HG02852 (cell line): ENCODE measurements at regions not wholly inside any gene's neighbourhood (a gene's known extent, or its start where the extent isn't known, plus 50 kb on each side); places are given as distances from the start of the nearest gene placed in this dataset.
"Not testable (repeated sequence)": the region's sequence is repeated elsewhere in the genome, so short reads cannot be mapped to it uniquely, and the experiment has no call there.

ENCODE experiments used
- ATAC-seq: cut with Tn5 transposase; IDR thresholded peaks from one replicate; pipeline ENCODE4 v1.9.1; 2021; ENCODE audit warnings: mild to moderate bottlenecking, moderate library complexity; ENCODE audit not compliant: unreplicated experiment

GRCh38 chr4:83732114-83732635 lies 196.3 kb downstream of the GPAT3 start:
- no peak for ATAC-seq

- ATAC-seq: no peak
Observed at GRCh38 chr4:83731609-83732008, 195.7 kb downstream of the GPAT3 start.

GRCh38 chr4:83730958-83731357 lies 195.1 kb downstream of the GPAT3 start:
- not testable (repeated sequence) for ATAC-seq

- ATAC-seq: no peak
Observed at GRCh38 chr4:83728191-83728590, 192.3 kb downstream of the GPAT3 start.

- no peak for ATAC-seq
Observed at GRCh38 chr4:83725336-83726085, 189.6 kb downstream of the GPAT3 start.

- ATAC-seq: no peak
Observed at GRCh38 chr4:83724485-83725335, 188.8 kb downstream of the GPAT3 start.

DNA sequence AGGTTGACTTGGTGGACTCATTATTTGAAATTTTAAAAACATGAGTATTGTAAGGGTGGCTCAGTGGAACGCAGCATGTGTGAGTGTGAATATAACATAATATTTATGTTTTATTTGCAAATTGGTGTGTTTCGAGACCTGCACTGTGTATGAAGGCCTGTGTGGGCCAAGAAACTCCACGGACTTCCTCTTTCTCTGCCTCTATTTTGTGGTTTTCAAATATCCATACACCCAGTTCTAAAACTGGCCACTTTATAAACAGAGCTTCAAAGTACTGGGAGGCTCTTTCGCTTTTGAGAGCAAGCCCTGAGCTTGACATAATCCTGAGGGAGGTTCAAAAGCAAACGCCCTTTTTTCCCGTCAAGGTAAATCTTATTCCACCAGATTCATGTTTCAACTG lies 187.7 kb downstream of the GPAT3 start:
- no peak for ATAC-seq

DNA sequence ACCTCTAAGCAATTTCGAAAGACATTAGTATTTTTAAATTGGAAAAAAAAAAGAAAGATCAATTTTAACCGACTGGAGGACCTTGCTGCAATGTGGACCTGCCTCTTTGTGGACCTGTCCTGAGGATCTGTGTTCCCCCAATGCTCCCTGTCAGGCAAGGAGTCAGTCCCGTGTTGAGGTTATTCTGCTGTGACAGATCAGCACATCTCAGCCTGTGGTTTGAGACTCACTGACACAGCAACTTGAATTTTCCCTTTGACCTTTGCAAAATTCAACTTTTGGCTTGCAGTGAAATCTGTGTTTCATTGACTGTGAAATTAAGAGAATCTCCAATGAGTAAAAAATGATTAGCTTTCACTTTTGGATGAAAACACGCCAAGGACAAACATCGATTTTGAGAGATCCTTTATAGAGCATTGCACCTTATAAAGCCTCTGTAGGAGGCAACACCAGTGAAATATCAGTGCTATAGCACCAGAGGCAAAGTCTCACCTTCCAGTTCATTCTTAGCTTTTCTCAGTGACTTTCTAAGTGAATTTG lies 186.9 kb downstream of the GPAT3 start:
- no peak for ATAC-seq

DNA sequence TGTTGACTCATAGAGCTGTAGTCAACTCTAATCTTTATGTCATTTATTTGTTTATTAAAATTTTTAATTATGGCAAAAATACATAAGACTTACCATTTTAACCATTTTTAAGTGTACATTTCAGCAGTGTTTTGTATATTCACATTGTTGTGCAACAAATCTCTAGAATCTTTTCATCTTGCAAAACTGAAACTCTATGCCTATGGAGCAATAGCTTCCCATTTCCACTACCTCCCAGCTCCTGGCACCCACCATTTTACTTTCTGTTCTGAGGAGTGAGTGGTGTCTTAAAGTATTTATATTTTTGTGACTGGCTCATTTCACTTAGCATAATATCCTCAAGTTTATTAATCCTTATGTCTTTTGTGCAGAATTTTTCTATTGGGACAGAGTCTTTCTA lies 181.0 kb downstream of the GPAT3 start:
- no peak for ATAC-seq

GRCh38 chr4:83712890-83713289 lies 177.0 kb downstream of the GPAT3 start:
- ATAC-seq: no peak

GRCh38 chr4:83709627-83710026 lies 173.7 kb downstream of the GPAT3 start:
- no peak for ATAC-seq

DNA sequence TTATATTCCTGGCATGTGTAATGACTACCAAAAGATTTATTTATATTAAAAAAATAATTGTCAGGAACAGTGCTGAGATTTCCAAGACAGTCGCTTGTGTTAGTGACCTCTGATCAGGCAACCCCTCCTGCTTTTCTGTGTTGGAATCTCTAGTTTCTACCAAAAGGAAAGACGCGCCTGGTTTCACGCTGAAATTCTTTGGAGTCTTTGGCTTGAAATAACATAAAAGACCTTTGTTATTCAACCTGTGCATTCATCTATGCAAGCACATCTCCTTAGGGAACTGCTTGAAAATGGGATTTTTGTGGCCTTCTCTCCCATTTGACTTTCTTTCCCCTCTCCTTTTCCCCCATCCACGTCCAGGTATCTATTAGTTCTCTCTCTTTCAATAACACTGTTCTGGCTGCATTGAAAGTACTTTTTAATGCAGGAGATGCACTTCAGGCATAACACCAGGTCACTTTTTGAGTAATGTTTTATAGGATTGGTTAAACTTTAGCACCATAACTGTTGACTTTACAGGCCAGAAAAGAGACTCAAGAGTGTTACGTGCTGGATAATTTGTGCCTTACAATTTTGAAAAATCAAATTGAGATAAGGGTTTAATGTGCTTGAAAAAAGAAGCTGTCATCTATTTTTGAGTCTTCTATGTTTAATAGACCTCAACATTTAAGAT lies 172.7 kb downstream of the GPAT3 start:
- no peak for ATAC-seq

DNA sequence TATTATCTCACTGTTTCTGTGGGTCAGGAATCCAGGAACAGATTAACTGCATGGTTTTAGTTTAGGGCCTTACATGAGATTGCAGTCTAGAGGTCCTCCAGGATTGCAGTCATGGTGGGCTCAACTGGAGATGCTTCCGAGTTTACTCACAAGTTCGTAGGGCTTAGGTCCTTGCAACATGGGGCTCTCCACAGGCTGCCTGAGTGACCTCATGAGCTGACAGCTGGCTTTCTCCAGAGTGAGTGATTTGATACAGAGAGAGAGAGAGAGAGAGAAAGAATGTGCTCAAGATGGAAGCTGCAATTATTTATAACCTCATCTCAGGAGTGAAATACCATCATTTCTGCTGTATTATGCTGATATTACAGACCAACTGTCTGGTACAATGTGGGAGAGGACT lies 168.9 kb downstream of the GPAT3 start:
- ATAC-seq: no peak

GRCh38 chr4:83703752-83704151 lies 167.8 kb downstream of the GPAT3 start:
- no peak for ATAC-seq

- ATAC-seq: no peak
Observed at GRCh38 chr4:83701041-83701440, 165.1 kb downstream of the GPAT3 start.

DNA sequence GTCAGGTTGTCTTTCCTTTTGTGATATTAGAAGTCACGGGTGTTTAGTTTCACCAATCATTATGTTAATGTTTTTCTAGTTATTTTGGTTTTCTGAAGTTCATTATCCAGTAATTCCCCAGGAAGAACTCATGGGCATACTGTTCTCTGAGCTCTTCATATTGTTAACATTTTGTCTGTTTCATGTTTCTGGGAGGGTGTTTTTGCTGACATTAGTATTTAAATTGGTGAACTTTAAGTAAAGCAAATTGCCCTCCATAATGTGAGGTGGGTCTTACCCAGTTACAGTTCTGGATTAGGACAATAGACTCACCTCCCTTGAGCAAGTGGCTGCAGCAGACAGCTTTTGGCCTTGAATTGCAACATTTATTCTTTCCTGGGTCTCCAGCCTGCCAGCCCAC lies 163.4 kb downstream of the GPAT3 start:
- ATAC-seq: no peak

DNA sequence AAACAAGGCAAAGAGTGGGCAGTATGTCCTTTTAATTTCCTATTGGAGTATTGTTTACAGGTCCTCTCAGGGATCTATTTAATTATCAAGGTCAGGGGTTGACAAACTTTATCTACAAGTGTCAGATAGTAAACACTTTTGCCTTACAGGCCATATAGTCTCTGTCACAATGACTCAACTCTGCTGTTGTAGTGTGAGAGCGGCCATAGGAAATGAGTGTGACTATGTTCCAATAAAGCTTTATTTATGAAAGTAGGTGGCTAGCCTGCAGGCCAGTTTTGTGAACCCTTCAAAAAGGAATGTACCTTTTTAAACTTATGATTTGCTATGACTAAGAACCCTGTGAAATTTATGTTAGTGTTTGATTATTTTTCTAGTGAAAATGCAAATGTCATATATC lies 156.1 kb downstream of the GPAT3 start:
- ATAC-seq: no peak

DNA sequence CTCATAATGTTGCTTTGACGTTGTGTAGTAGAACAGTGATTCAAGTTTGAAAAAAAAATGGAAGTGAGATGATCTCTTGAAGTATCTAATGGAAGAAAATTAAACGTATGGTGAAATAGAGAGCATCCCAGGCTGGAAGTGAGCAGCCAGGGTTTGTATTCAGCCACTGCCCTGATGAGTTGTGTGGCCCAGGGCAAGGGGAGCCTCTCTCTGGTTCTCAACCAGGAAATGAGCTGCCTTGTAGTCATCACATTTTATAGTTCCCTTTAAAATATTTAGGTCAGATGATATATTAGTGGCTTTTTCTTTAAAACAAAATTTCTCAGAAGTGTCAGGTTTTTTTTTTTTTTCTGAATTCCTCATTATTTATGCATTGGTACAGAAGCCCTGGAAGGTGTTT lies 150.3 kb downstream of the GPAT3 start:
- no peak for ATAC-seq

- ATAC-seq: no peak
Observed at GRCh38 chr4:83679692-83680091, 143.8 kb downstream of the GPAT3 start.

DNA sequence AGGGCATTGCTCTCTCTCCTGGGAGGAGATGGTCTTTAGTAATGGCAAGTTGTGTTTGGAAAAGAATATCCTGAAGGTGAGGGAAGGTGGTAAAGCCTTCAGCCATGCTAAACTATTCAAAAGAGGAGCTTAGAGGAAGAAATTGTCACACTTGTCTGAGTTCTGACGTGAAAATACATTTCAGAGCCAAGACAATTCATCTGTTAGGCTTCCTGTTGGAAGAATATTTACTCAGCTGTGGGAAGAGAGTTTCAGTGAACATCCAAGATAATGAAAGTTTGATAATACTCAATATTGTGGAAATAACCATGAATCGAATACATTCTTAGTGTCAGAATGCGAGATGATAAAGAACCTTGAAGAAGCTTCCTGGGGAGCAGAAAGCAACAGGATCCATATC lies 143.3 kb downstream of the GPAT3 start:
- ATAC-seq: no peak

DNA sequence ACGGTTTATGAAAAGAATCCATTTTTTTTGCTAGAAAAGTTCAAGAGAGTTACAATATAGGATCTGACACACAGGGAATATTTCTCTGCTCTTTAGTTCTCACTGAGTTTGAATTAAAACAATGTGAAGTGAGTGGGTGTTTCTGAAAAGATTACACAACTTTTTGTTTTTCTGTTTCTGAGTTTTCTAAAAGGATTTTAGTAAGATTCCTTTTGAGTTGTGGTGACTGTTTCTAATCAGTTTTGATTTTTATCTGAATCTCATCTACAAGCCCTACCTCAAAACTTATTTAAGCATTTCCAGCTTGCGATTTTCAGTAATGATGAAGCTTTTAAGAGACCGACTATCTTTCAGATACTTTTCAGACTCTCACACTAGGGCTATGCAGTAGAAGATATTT lies 141.7 kb downstream of the GPAT3 start:
- ATAC-seq: no peak
